Ishikawa (cell line): ENCODE measurements at regions not wholly inside any gene's neighbourhood (a gene's known extent, or its start where the extent isn't known, plus 50 kb on each side); places are given as distances from the start of the nearest gene placed in this dataset.

Source experiments
- CEBPB ChIP-seq: IDR thresholded peaks from 2 replicates; pipeline ENCODE4 v1.6.1; 2012
- CREB1 ChIP-seq: IDR thresholded peaks from 2 replicates; pipeline ENCODE4 v1.6.1; 2012; ENCODE audit warnings: low read depth
- EGR1 ChIP-seq: IDR thresholded peaks from 2 replicates; pipeline ENCODE4 v1.6.1; 2012
- EP300 ChIP-seq: IDR thresholded peaks from 2 replicates; pipeline ENCODE4 v1.6.1; 2012; ENCODE audit warnings: borderline replicate concordance
- FOXM1 ChIP-seq: IDR thresholded peaks from 2 replicates; pipeline ENCODE4 v1.6.1; 2012; ENCODE audit warnings: low read depth, borderline replicate concordance
- MAX ChIP-seq: IDR thresholded peaks from 2 replicates; pipeline ENCODE4 v1.6.1; 2012
- NFIC ChIP-seq: IDR thresholded peaks from 2 replicates; pipeline ENCODE4 v1.6.1; 2012
- RAD21 ChIP-seq: IDR thresholded peaks from 2 replicates; pipeline ENCODE4 v1.6.1; 2012; ENCODE audit warnings: low read depth
- TAF1 ChIP-seq: IDR thresholded peaks from 2 replicates; pipeline ENCODE4 v1.6.1; 2012; ENCODE audit warnings: low read depth, mild to moderate bottlenecking
- TCF12 ChIP-seq: IDR thresholded peaks from 2 replicates; pipeline ENCODE4 v1.6.1; 2012; ENCODE audit warnings: low read depth
- TEAD4 ChIP-seq: IDR thresholded peaks from 2 replicates; pipeline ENCODE4 v1.6.1; 2012
- USF1 ChIP-seq: IDR thresholded peaks from 2 replicates; pipeline ENCODE4 v1.6.1; 2012
- YY1 ChIP-seq: IDR thresholded peaks from 2 replicates; pipeline ENCODE4 v1.6.1; 2012; ENCODE audit warnings: low read depth
- ZBTB7A ChIP-seq: IDR thresholded peaks from 2 replicates; pipeline ENCODE4 v1.6.1; 2012; ENCODE audit warnings: low read depth
- TF ChIP-seq, protein P1 (sequence below): IDR thresholded peaks from 2 replicates; pipeline ENCODE4 v1.6.1; 2012; ENCODE audit warnings: low read depth, mild to moderate bottlenecking

DNA sequence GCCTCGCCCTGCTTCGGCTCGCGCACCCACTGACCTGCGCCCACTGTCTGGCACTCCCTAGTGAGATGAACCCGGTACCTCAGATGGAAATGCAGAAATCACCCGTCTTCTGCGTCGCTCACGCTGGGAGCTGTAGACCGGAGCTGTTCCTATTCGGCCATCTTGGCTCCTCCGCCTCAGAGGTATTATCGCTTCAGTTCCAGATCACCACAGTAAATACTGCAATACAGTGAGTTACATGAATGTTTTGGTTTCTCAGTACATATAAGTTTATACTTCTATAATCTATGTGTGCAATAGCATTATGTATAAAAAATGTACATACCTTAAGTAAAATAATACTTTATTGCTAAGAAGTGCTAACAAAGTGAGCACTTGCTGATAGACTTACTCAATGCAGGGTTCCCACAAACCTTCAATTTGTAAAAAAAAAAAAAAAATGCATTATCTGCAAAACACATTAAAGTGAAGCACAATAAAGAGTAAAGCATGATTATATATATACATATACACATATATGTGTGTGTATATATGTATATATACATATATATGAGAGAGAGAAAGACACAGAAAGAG is 78.7 kb downstream of the KCNA5 start:
- peak; percentile 56 for TF ChIP-seq YY1

DNA sequence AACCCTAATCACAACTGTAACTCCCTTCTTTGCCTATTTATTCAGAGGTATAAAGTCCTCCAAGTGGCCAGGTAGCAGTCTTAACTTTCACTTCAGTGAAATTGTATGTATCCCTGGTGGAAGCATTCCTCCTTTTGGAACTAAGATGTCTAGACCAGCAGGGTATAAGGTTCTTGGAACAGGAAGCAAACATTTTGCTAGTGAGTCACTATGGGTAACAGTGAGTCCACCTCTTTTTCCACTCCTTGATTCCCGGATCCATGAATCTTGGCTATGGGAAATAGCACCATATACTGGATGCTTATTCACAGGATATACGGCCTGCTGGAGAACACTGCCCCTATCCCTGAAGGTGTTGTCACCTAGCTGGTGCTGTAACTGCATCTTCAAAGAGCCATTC is 80.2 kb downstream of the KCNA5 start:
- no peak for TF ChIP-seq CEBPB
- no peak for TF ChIP-seq TCF12
- TF ChIP-seq EP300: no peak
- no peak for TF ChIP-seq TEAD4
- TF ChIP-seq NFIC: no peak
- TF ChIP-seq CREB1: no peak
- no peak for TF ChIP-seq RAD21
- no peak for TF ChIP-seq FOXM1
- no peak for TF ChIP-seq EGR1
- TF ChIP-seq ZBTB7A: no peak
- no peak for TF ChIP-seq TAF1
- no peak for TF ChIP-seq MAX

- no peak for TF ChIP-seq TCF12
- no peak for TF ChIP-seq EGR1
- TF ChIP-seq, protein P1, sequence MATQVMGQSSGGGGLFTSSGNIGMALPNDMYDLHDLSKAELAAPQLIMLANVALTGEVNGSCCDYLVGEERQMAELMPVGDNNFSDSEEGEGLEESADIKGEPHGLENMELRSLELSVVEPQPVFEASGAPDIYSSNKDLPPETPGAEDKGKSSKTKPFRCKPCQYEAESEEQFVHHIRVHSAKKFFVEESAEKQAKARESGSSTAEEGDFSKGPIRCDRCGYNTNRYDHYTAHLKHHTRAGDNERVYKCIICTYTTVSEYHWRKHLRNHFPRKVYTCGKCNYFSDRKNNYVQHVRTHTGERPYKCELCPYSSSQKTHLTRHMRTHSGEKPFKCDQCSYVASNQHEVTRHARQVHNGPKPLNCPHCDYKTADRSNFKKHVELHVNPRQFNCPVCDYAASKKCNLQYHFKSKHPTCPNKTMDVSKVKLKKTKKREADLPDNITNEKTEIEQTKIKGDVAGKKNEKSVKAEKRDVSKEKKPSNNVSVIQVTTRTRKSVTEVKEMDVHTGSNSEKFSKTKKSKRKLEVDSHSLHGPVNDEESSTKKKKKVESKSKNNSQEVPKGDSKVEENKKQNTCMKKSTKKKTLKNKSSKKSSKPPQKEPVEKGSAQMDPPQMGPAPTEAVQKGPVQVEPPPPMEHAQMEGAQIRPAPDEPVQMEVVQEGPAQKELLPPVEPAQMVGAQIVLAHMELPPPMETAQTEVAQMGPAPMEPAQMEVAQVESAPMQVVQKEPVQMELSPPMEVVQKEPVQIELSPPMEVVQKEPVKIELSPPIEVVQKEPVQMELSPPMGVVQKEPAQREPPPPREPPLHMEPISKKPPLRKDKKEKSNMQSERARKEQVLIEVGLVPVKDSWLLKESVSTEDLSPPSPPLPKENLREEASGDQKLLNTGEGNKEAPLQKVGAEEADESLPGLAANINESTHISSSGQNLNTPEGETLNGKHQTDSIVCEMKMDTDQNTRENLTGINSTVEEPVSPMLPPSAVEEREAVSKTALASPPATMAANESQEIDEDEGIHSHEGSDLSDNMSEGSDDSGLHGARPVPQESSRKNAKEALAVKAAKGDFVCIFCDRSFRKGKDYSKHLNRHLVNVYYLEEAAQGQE: no peak
- no peak for TF ChIP-seq USF1
- TF ChIP-seq ZBTB7A: no peak
- no peak for TF ChIP-seq YY1
- TF ChIP-seq NFIC: no peak
- TF ChIP-seq TEAD4: no peak
- TF ChIP-seq TAF1: no peak
- no peak for TF ChIP-seq CEBPB
Observed at GRCh38 chr12:5124401-5124800, 80.7 kb downstream of the KCNA5 start.

DNA sequence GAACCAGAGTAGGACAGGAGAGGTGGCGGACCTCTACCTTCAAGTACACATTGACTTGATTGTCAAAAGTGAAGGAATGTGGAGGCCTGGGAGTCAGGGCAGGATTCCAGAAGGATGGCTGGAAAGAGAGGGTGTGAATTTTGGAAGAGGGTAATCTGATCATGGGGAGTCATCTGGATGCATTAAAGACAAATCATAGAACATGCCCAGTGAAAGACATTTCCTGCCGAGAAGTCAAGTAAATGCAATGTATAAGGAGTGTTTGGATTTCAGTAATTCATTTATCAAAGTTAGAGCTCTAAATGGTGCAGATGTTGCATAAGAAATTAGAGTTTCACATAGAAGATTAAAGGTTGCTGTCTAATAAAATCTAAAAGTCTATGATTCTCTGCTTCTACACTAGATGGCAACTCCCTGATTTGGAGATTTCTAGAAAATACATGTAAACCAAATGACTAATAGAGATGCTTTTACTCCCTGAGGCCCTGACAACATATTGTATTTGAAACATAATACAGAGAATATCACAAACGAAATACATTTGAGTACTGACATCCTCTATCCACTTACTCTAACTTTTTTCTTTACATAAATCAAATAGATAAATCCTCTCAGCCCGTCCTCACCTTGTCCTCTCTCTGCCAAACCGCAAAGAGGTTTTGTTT is 91.3 kb downstream of the KCNA5 start:
- TF ChIP-seq CREB1 (no peak), CEBPB (no peak), YY1 (no peak), NFIC (no peak), USF1 (no peak), TAF1 (no peak), TCF12 (no peak), ZBTB7A (no peak)
- TF ChIP-seq, protein P1: no peak

DNA sequence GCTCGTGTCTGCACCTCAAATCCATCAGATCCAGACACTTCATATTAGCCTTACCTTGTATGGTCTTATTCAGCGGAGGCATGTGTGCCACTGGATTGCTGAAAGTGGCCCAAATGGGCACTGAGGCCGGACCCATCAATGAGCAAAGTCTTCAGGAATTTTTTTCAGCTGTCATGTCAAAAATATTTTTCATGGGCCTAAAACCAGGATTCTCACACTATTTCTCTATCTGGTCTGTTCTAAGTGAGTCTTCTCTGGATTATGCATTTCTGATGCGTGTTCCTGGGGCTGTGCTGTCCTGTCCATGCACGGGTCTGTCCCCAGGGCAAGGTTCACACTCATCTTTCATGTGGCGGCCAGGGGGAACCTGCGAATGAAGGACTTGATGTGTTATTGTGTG is 94.6 kb downstream of the KCNA5 start:
- TF ChIP-seq TCF12 (no peak), USF1 (no peak), CREB1 (no peak), NFIC (no peak), FOXM1 (no peak), TEAD4 (no peak), EGR1 (no peak)

DNA sequence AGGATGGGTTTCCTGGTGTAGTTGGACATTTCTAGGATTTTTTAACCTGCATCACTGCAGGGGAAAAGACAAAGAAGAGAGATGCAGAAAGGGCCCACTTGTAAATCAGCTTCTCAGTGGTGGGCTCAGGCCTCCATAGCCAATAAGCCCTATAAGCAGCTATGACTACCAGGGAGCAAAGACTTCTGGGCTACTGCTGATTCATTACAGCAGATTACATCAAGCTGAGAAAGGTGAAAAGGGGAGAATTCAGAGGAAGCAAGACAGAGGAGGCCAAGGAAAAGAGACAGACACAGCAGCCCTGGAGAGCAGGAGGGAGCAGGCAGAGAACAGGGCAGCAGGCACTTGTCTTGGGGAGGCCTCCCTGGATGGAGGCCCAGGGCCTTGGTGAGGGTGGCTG is 95.2 kb downstream of the KCNA5 start:
- no peak for TF ChIP-seq YY1
- no peak for TF ChIP-seq TAF1
- TF ChIP-seq, protein P1: no peak
- TF ChIP-seq NFIC: no peak
- TF ChIP-seq FOXM1: no peak
- TF ChIP-seq EGR1: no peak
- no peak for TF ChIP-seq USF1
- no peak for TF ChIP-seq ZBTB7A
- no peak for TF ChIP-seq RAD21
- no peak for TF ChIP-seq CREB1
- TF ChIP-seq TEAD4: no peak
- no peak for TF ChIP-seq EP300
- no peak for TF ChIP-seq MAX
- TF ChIP-seq TCF12: no peak
